ENCODE measurements at regions not wholly inside any gene's neighbourhood (a gene's known extent, or its start where the extent isn't known, plus 50 kb on each side); places are given as distances from the start of the nearest gene placed in this dataset.

DNA sequence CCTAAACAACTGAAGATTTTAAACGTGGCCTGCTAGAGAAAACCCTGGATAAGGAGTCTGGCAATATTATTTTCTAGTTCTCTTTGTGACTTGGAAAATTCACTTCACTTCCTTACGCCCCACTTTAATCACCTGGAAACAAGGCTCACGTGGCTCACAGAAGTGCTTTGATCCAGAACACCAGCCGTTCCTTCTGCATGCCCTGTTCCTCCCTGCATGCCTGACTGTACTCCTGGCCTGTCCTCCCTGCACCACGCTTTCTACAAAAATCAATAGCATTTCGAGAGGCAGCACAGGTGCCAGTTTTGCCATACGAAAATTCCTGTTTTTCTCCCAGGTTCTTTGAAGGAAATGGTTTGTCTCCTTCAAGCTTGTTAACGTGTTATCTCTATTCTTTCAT lies 474.2 kb upstream of the RGMA start:
- Mint-ChIP-seq H3K36me3 (ENCODE audit: low read depth) (peaks cover 11% of the 10 kb centered on the region), H3K4me1 (peaks cover 23% of the 10 kb centered on the region), H3K9me3 (peaks cover 5% of the 10 kb centered on the region), H3K27me3 (ENCODE audit: low read depth) (no peaks in the 10 kb centered on the region), H3K4me3 (no peak overlapping the region), H3K27ac (ENCODE audit: unreplicated experiment) (no peak overlapping the region)
- DNase-seq (ENCODE audit: low read depth, low spot score) = no peak
- TF ChIP-seq, protein P1, sequence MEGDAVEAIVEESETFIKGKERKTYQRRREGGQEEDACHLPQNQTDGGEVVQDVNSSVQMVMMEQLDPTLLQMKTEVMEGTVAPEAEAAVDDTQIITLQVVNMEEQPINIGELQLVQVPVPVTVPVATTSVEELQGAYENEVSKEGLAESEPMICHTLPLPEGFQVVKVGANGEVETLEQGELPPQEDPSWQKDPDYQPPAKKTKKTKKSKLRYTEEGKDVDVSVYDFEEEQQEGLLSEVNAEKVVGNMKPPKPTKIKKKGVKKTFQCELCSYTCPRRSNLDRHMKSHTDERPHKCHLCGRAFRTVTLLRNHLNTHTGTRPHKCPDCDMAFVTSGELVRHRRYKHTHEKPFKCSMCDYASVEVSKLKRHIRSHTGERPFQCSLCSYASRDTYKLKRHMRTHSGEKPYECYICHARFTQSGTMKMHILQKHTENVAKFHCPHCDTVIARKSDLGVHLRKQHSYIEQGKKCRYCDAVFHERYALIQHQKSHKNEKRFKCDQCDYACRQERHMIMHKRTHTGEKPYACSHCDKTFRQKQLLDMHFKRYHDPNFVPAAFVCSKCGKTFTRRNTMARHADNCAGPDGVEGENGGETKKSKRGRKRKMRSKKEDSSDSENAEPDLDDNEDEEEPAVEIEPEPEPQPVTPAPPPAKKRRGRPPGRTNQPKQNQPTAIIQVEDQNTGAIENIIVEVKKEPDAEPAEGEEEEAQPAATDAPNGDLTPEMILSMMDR (conservative IDR thresholded peaks at IDR 0.05) = no peak

DNA sequence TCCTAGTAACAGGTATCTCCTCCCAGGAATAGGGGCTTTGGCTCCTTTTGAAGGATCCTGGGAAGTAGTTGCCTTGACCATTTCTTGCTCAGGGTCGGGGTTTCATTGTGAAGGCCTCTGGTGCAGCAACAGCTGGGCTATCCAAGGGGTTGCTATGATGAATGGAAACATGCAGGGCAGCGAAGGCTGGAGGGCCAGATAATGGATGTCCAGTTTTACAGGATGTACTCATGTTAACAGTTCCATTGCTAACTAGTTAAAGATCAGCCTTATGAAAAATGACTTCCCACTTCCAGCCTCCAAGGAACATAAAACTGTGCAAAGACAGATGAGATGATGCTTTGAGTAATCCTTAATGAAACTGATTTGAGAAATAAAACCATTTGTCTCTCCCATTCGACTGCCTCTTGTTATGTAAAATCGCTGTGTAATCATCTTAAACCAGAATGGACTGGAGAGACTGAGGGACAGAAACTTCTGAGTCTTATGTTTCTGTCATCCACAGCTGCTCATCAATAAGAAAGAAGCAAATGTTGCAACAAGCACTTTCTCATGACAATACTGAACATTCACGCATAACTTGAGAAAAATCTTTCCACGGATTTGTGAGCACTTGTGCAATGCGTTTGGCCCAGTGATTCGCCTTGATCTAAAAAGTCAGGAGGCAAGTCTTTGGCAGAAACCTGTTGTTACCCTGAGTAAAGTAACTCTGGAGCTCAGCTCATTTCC lies 473.5 kb upstream of the RGMA start:
- DNase-seq (ENCODE audit: low read depth, low spot score) = no peak
- Mint-ChIP-seq H3K27me3 (ENCODE audit: low read depth) (no peaks in the 10 kb centered on the region), H3K27ac (ENCODE audit: unreplicated experiment) (no peak overlapping the region), H3K36me3 (ENCODE audit: low read depth) (peaks cover 11% of the 10 kb centered on the region), H3K4me3 (no peak overlapping the region), H3K4me1 (peaks cover 23% of the 10 kb centered on the region), H3K9me3 (peaks cover 5% of the 10 kb centered on the region)
- TF ChIP-seq, protein P1 (conservative IDR thresholded peaks at IDR 0.05) = no peak

DNA sequence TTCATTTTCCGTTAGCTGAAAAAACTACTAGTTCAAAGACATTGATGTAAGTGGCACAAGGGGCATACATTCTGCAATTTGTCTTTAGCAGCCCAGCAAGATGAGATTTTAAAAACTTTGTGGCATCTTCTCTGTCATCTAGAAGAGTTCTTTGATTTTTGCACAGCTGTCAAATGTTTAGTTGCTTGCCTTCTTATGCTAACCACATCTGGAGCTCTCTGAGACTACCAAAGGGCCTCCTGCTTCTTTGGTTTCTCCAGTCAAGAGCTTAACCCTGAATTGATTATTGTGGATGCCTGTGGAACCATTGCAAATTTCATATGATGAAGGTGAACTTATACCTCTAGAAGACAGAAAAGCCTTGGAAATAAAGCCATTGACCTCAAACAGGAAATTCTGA lies 468.7 kb upstream of the RGMA start:
- Mint-ChIP-seq H3K27ac (ENCODE audit: unreplicated experiment) (no peak overlapping the region), H3K4me1 (peaks cover 8% of the 10 kb centered on the region), H3K4me3 (no peak overlapping the region), H3K9me3 (peaks cover 5% of the 10 kb centered on the region), H3K36me3 (ENCODE audit: low read depth) (peaks cover 14% of the 10 kb centered on the region), H3K27me3 (ENCODE audit: low read depth) (no peaks in the 10 kb centered on the region)
- TF ChIP-seq, protein P1 (conservative IDR thresholded peaks at IDR 0.05) = no peak
- no peak for DNase-seq (ENCODE audit: low read depth, low spot score)

DNA sequence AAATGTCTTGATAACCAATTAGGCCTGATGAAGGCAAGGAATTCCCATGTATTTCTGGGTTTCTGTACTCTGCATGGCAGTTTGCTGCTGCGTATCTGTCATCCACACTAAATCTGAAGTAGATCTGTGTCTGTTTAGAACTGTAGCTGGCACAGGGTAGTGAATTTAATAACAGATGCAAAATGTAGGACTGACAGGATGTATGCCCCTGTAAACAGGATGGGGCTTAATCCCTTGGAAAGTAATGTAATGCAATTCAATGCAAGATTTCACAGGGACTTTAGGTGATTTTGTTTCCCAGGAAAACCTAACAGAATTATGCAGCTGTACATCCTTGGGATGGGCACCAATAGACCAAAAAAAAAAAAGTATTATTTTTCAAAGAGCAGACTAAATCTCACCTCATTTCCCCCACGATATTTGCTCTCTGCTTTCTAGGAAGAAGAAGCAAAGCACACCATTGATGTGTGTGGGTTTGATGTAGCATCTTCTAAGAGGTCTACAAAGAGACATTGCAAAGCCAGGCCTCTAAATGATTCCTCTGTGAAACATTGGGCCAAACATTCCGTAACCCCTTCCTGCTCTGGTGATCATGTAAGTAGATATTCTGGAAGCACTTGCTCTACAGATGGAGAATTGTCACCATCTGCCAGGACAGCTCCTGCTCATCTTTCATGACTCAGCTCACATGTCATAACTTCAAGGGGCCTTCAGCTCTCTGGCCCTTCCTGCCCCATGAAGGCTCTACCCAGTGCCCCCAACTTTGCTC lies 464.3 kb upstream of the RGMA start:
- Mint-ChIP-seq H3K36me3 (ENCODE audit: low read depth) (peaks cover 7% of the 10 kb centered on the region), H3K9me3 (no peaks in the 10 kb centered on the region), H3K27me3 (ENCODE audit: low read depth) (no peaks in the 10 kb centered on the region), H3K4me3 (no peak overlapping the region), H3K4me1 (no peaks in the 10 kb centered on the region), H3K27ac (ENCODE audit: unreplicated experiment) (no peak overlapping the region)
- TF ChIP-seq, protein P1 (conservative IDR thresholded peaks at IDR 0.05) = no peak
- no peak for DNase-seq (ENCODE audit: low read depth, low spot score)

DNA sequence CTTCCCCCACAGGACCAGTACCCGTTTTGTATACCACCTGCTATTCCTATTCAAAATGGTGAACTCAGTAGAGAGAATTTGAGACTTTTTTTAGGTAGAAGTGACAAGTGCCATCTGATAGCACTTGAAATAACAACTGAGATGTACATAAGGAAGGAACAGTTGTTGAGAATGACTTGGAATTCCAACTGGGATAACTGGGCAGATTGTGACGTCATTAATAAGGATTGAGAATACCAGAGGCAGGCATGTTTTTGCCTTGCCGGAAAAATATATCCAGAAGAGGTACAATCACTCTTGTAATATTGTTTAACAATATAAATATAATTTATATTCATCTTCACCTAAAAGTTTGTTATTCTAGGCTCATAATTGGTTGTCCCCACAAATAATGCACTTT lies 454.1 kb upstream of the RGMA start:
- peaks cover 10% of the 10 kb centered on the region for H3K9me3 Mint-ChIP-seq

More for the DNA sequence above, 454.1 kb upstream of the RGMA start:
- no peak overlapping the region for H3K27ac Mint-ChIP-seq (ENCODE audit: unreplicated experiment)
- H3K4me3 Mint-ChIP-seq = no peak overlapping the region
- TF ChIP-seq, protein P1 (conservative IDR thresholded peaks at IDR 0.05) = no peak
- peaks cover 8% of the 10 kb centered on the region for H3K36me3 Mint-ChIP-seq (ENCODE audit: low read depth)
- no peak for DNase-seq (ENCODE audit: low read depth, low spot score)
- no peaks in the 10 kb centered on the region for H3K4me1 Mint-ChIP-seq
- H3K27me3 Mint-ChIP-seq (ENCODE audit: low read depth) = no peaks in the 10 kb centered on the region

Data from neural crest cell (in vitro differentiated cells).